ENCODE measurements at regions not wholly inside any gene's neighbourhood (a gene's known extent, or its start where the extent isn't known, plus 50 kb on each side); places are given as distances from the start of the nearest gene placed in this dataset.
"Not testable (repeated sequence)": the region's sequence is repeated elsewhere in the genome, so short reads cannot be mapped to it uniquely, and the experiment has no call there.

GRCh38 chrX:7608625-7609024, 234.3 kb upstream of the VCX start:
- H3K18ac ChIP-seq (ENCODE audit: low read length); H3K4me1 ChIP-seq (ENCODE audit: control insufficient read depth, low read depth, low read length); H3K79me1 ChIP-seq (ENCODE audit: low read length); H4K8ac ChIP-seq (ENCODE audit: low read depth, low read length); H3K4me2 ChIP-seq (ENCODE audit: low read length); H3K23ac ChIP-seq (ENCODE audit: low read length); H4K5ac ChIP-seq (ENCODE audit: low read length); H2BK15ac ChIP-seq (replicated peaks; ENCODE audit: low read depth); H3K27ac ChIP-seq (ENCODE audit: low read depth, low read length); H3K4ac ChIP-seq (ENCODE audit: low read depth, low read length); H3K4me3 ChIP-seq (ENCODE audit: low read length); DNase-seq; H3K27me3 ChIP-seq (ENCODE audit: insufficient read depth, low read length, poor library complexity); H3K79me2 ChIP-seq (ENCODE audit: control insufficient read depth, insufficient read depth, low read length); H3K9ac ChIP-seq (ENCODE audit: low read length); H3K36me3 ChIP-seq (ENCODE audit: control insufficient read depth, insufficient read depth, low read length); H2AK5ac ChIP-seq (ENCODE audit: low read length); H2BK120ac ChIP-seq (ENCODE audit: low read depth, low read length); H3K56ac ChIP-seq (ENCODE audit: low read length); H2BK5ac ChIP-seq (ENCODE audit: low read length): not testable (repeated sequence)
- no CpG with 5 or more reads among the region's 29 CpGs for WGBS (ENCODE audit: extremely low coverage, insufficient coverage, low lambda C conversion rate)

DNA sequence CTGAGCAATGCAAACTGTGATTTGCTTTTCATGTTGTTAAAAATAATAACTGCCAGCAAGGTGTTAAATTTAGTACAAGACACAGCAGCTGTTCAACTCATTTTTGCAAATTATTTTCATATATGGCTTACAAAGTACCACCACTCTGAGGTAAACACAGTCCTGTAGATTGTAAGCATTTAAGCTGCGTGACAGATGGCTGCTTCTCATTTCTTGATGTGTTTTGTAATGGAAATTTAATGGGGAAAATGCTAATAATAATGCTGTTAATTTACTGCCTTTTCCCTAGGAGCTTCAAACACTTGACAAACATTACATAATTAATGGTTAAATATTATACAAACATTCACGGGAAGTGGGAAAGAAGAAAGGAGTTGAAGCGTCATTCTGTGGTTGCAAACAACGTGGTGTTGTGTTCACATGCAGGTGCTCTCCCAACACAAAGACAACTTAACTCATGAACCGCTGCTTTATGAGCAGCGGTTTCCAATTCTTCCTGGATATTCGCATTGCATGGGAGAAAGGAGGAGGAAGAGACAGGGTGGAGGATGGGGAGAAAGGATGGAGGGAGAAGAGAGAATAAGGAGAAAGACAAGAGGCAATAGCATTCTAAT, 236.8 kb upstream of the VCX start:
- Histone ChIP-seq H2BK120ac (ENCODE audit: low read depth, low read length) (no peak overlapping the region), H3K4me2 (ENCODE audit: low read length) (no peak overlapping the region), H4K5ac (ENCODE audit: low read length) (no peak overlapping the region), H3K4me1 (ENCODE audit: control insufficient read depth, low read depth, low read length) (no peaks in the 10 kb centered on the region), H3K4ac (ENCODE audit: low read depth, low read length) (no peak overlapping the region), H2AK5ac (ENCODE audit: low read length) (no peak overlapping the region), H3K9ac (ENCODE audit: low read length) (no peak overlapping the region), H3K27me3 (ENCODE audit: insufficient read depth, low read length, poor library complexity) (no peaks in the 10 kb centered on the region), H3K56ac (ENCODE audit: low read length) (no peak overlapping the region), H3K79me2 (ENCODE audit: control insufficient read depth, insufficient read depth, low read length) (no peaks in the 10 kb centered on the region), H3K27ac (ENCODE audit: low read depth, low read length) (no peak overlapping the region), H2BK5ac (ENCODE audit: low read length) (no peak overlapping the region), H3K36me3 (ENCODE audit: control insufficient read depth, insufficient read depth, low read length) (no peaks in the 10 kb centered on the region), H4K8ac (ENCODE audit: low read depth, low read length) (no peak overlapping the region), H3K18ac (ENCODE audit: low read length) (no peak overlapping the region), H2BK15ac (replicated peaks; ENCODE audit: low read depth) (no peak overlapping the region), H3K4me3 (ENCODE audit: low read length) (no peak overlapping the region), H3K23ac (ENCODE audit: low read length) (no peak overlapping the region), H3K79me1 (ENCODE audit: low read length) (no peaks in the 10 kb centered on the region)
- no peak for DNase-seq
- WGBS (ENCODE audit: extremely low coverage, insufficient coverage, low lambda C conversion rate), result no CpG with 5 or more reads among the region's 7 CpGs

DNA sequence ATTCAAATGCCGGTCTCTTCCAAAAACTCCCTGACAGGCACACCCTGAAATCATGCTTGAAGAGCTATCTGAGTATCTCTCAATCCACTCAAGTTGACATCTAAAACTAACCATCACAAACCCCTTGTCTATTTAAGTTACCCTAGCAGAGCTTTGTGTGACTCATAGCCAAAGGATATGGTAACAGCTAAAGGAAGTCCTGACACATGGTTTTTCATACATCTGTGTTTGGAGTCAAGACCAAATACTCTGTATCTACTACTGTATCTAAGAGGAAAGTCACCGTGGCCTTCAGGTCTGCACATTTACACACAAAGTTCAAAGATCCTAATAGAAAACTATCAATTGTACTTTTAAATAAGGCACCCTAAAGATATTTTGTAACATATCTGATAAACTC, 239.6 kb upstream of the VCX start:
- no peak overlapping the region for H3K23ac ChIP-seq (ENCODE audit: low read length)
- no peaks in the 10 kb centered on the region for H3K27me3 ChIP-seq (ENCODE audit: insufficient read depth, low read length, poor library complexity)
- no peak overlapping the region for H3K9ac ChIP-seq (ENCODE audit: low read length)
- H3K4me3 ChIP-seq (ENCODE audit: low read length), result no peak overlapping the region
- H3K79me1 ChIP-seq (ENCODE audit: low read length), result no peaks in the 10 kb centered on the region
- H3K56ac ChIP-seq (ENCODE audit: low read length), result no peak overlapping the region
- DNase-seq, result no peak
- H3K4ac ChIP-seq (ENCODE audit: low read depth, low read length), result no peak overlapping the region
- no peaks in the 10 kb centered on the region for H3K4me1 ChIP-seq (ENCODE audit: control insufficient read depth, low read depth, low read length)
- no CpG with 5 or more reads among the region's 2 CpGs for WGBS (ENCODE audit: extremely low coverage, insufficient coverage, low lambda C conversion rate)
- H2BK5ac ChIP-seq (ENCODE audit: low read length), result no peak overlapping the region
- H3K36me3 ChIP-seq (ENCODE audit: control insufficient read depth, insufficient read depth, low read length), result no peaks in the 10 kb centered on the region
- no peak overlapping the region for H3K27ac ChIP-seq (ENCODE audit: low read depth, low read length)
- no peak overlapping the region for H2AK5ac ChIP-seq (ENCODE audit: low read length)
- no peak overlapping the region for H2BK15ac ChIP-seq (replicated peaks; ENCODE audit: low read depth)
- no peaks in the 10 kb centered on the region for H3K79me2 ChIP-seq (ENCODE audit: control insufficient read depth, insufficient read depth, low read length)
- H4K8ac ChIP-seq (ENCODE audit: low read depth, low read length), result no peak overlapping the region
- no peak overlapping the region for H3K4me2 ChIP-seq (ENCODE audit: low read length)
- no peak overlapping the region for H3K18ac ChIP-seq (ENCODE audit: low read length)
- H4K5ac ChIP-seq (ENCODE audit: low read length), result no peak overlapping the region
- H2BK120ac ChIP-seq (ENCODE audit: low read depth, low read length), result no peak overlapping the region

- H3K36me3 ChIP-seq (ENCODE audit: control insufficient read depth, insufficient read depth, low read length), result no peaks in the 10 kb centered on the region
- H3K4me3 ChIP-seq (ENCODE audit: low read length), result no peak overlapping the region
Measured at GRCh38 chrX:7596822-7597221, 246.1 kb upstream of the VCX start.

GRCh38 chrX:7593370-7593769, 249.6 kb upstream of the VCX start:
- not testable (repeated sequence) for H2BK15ac ChIP-seq (replicated peaks; ENCODE audit: low read depth); H3K27ac ChIP-seq (ENCODE audit: low read depth, low read length); H3K23ac ChIP-seq (ENCODE audit: low read length); H3K36me3 ChIP-seq (ENCODE audit: control insufficient read depth, insufficient read depth, low read length); H3K79me1 ChIP-seq (ENCODE audit: low read length); H3K18ac ChIP-seq (ENCODE audit: low read length); H3K9ac ChIP-seq (ENCODE audit: low read length); H2BK120ac ChIP-seq (ENCODE audit: low read depth, low read length); H3K79me2 ChIP-seq (ENCODE audit: control insufficient read depth, insufficient read depth, low read length); H3K4ac ChIP-seq (ENCODE audit: low read depth, low read length); H3K56ac ChIP-seq (ENCODE audit: low read length); H4K8ac ChIP-seq (ENCODE audit: low read depth, low read length); H4K5ac ChIP-seq (ENCODE audit: low read length); H3K4me1 ChIP-seq (ENCODE audit: control insufficient read depth, low read depth, low read length); H2BK5ac ChIP-seq (ENCODE audit: low read length); H3K4me3 ChIP-seq (ENCODE audit: low read length); DNase-seq; H2AK5ac ChIP-seq (ENCODE audit: low read length); H3K4me2 ChIP-seq (ENCODE audit: low read length); H3K27me3 ChIP-seq (ENCODE audit: insufficient read depth, low read length, poor library complexity)
- WGBS (ENCODE audit: extremely low coverage, insufficient coverage, low lambda C conversion rate), result no CpG with 5 or more reads among the region's 28 CpGs

More at GRCh38 chrX:7596822-7597221, 246.1 kb upstream of the VCX start:
- H3K56ac ChIP-seq (ENCODE audit: low read length), result no peak overlapping the region
- no peaks in the 10 kb centered on the region for H3K4me1 ChIP-seq (ENCODE audit: control insufficient read depth, low read depth, low read length)
- no peaks in the 10 kb centered on the region for H3K27me3 ChIP-seq (ENCODE audit: insufficient read depth, low read length, poor library complexity)
- H2BK120ac ChIP-seq (ENCODE audit: low read depth, low read length), result no peak overlapping the region
- H3K79me2 ChIP-seq (ENCODE audit: control insufficient read depth, insufficient read depth, low read length), result no peaks in the 10 kb centered on the region
- DNase-seq, result no peak
- no CpG with 5 or more reads among the region's 2 CpGs for WGBS (ENCODE audit: extremely low coverage, insufficient coverage, low lambda C conversion rate)
- no peak overlapping the region for H4K8ac ChIP-seq (ENCODE audit: low read depth, low read length)
- H3K4ac ChIP-seq (ENCODE audit: low read depth, low read length), result no peak overlapping the region
- no peak overlapping the region for H3K27ac ChIP-seq (ENCODE audit: low read depth, low read length)
- H3K9ac ChIP-seq (ENCODE audit: low read length), result no peak overlapping the region
- no peak overlapping the region for H3K4me2 ChIP-seq (ENCODE audit: low read length)
- H4K5ac ChIP-seq (ENCODE audit: low read length), result no peak overlapping the region
- no peak overlapping the region for H3K23ac ChIP-seq (ENCODE audit: low read length)
- no peak overlapping the region for H3K18ac ChIP-seq (ENCODE audit: low read length)
- no peaks in the 10 kb centered on the region for H3K79me1 ChIP-seq (ENCODE audit: low read length)
- no peak overlapping the region for H2BK15ac ChIP-seq (replicated peaks; ENCODE audit: low read depth)
- H2BK5ac ChIP-seq (ENCODE audit: low read length), result no peak overlapping the region
- H2AK5ac ChIP-seq (ENCODE audit: low read length), result no peak overlapping the region

DNA sequence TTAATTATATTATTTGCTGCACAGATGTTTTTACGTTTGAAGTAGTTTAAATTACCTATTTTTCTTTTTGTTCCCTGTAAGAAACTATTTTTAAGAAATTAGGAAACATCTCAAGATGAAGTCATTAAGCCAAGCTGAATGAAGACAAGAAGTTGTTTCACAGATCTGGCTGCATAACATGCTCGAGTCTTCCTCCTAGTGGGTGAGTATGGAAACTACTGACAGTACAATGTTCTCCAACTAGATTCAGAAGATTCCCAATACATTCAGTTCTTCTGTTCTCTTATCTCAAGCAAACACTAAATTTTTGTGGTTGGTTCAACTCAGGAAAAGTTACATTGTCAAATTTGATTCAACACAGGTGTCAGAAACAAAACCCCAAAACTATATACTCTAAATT, 256.8 kb upstream of the VCX start:
- DNase-seq, result peak; percentile 48
- no peak overlapping the region for H3K4ac ChIP-seq (ENCODE audit: low read depth, low read length)
- no peaks in the 10 kb centered on the region for H3K79me2 ChIP-seq (ENCODE audit: control insufficient read depth, insufficient read depth, low read length)
- H3K4me1 ChIP-seq (ENCODE audit: control insufficient read depth, low read depth, low read length), result no peaks in the 10 kb centered on the region
- H2BK120ac ChIP-seq (ENCODE audit: low read depth, low read length), result no peak overlapping the region
- H3K4me3 ChIP-seq (ENCODE audit: low read length), result no peak overlapping the region
- no peak overlapping the region for H2BK15ac ChIP-seq (replicated peaks; ENCODE audit: low read depth)
- no peaks in the 10 kb centered on the region for H3K36me3 ChIP-seq (ENCODE audit: control insufficient read depth, insufficient read depth, low read length)
- H4K8ac ChIP-seq (ENCODE audit: low read depth, low read length), result no peak overlapping the region
- H2AK5ac ChIP-seq (ENCODE audit: low read length), result no peak overlapping the region
- no peak overlapping the region for H3K27ac ChIP-seq (ENCODE audit: low read depth, low read length)
- no peaks in the 10 kb centered on the region for H3K27me3 ChIP-seq (ENCODE audit: insufficient read depth, low read length, poor library complexity)
- H3K23ac ChIP-seq (ENCODE audit: low read length), result no peak overlapping the region
- H2BK5ac ChIP-seq (ENCODE audit: low read length), result no peak overlapping the region
- H4K5ac ChIP-seq (ENCODE audit: low read length), result no peak overlapping the region
- H3K4me2 ChIP-seq (ENCODE audit: low read length), result no peak overlapping the region
- no CpG with 5 or more reads among the region's 2 CpGs for WGBS (ENCODE audit: extremely low coverage, insufficient coverage, low lambda C conversion rate)
- no peak overlapping the region for H3K9ac ChIP-seq (ENCODE audit: low read length)
- no peak overlapping the region for H3K18ac ChIP-seq (ENCODE audit: low read length)
- H3K79me1 ChIP-seq (ENCODE audit: low read length), result no peaks in the 10 kb centered on the region
- no peak overlapping the region for H3K56ac ChIP-seq (ENCODE audit: low read length)

Data from mesendoderm (in vitro differentiated cells).